GM20000 (cell line): ENCODE measurements at regions not wholly inside any gene's neighbourhood (a gene's known extent, or its start where the extent isn't known, plus 50 kb on each side); places are given as distances from the start of the nearest gene placed in this dataset.

ENCODE experiments used
- DNase-seq: peaks from one replicate; pipeline ENCODE4 v3.0.0; 2012; ENCODE audit warnings: low spot score
- TF ChIP-seq, protein P1 (sequence below): IDR thresholded peaks from 2 replicates; pipeline ENCODE4 v1.5.1; 2012; ENCODE audit warnings: mild to moderate bottlenecking, control low read depth; ENCODE audit errors: extremely low read depth, missing control alignments

DNA sequence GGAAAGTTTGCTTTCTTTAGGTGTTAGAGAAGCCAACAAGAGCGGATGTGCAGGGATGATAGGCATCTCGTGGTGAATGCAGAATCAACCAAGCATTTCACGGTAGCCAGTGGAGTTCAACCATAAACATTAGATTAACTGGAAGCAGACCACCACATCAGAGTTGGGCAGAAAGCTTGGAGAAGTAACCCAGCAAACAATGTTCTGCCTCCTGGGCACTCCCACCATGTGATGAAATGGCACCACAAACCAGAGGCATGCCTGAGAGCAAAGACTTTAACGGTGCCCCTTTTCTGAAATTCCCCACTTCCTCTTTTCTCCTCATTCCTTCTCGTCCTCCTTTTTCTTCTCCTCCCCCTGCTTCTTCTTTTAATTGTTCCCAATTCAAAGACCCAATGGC lies 193.5 kb upstream of the ANKFN1 start:
- no peak for DNase-seq
- TF ChIP-seq, protein P1, sequence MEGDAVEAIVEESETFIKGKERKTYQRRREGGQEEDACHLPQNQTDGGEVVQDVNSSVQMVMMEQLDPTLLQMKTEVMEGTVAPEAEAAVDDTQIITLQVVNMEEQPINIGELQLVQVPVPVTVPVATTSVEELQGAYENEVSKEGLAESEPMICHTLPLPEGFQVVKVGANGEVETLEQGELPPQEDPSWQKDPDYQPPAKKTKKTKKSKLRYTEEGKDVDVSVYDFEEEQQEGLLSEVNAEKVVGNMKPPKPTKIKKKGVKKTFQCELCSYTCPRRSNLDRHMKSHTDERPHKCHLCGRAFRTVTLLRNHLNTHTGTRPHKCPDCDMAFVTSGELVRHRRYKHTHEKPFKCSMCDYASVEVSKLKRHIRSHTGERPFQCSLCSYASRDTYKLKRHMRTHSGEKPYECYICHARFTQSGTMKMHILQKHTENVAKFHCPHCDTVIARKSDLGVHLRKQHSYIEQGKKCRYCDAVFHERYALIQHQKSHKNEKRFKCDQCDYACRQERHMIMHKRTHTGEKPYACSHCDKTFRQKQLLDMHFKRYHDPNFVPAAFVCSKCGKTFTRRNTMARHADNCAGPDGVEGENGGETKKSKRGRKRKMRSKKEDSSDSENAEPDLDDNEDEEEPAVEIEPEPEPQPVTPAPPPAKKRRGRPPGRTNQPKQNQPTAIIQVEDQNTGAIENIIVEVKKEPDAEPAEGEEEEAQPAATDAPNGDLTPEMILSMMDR, result no peak

DNA sequence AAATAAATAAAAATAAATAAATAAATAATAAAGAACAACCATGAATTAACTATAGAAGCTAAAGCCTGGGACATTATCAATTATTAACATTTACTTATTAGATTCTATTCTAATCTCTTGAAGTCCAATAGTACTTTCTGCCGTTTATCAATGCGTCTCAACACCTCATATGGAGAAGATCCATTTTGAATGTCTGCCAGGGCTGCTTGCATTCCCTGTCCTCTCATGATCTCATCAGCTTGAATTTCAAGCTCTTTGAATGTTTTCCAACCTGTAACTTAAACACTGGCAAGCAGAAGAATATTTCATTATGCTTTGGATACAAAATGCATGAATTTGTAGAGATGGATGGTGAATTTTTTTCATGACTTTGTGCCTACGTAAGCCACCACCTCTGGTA lies 191.9 kb upstream of the ANKFN1 start:
- DNase-seq, result no peak
- TF ChIP-seq, protein P1, result no peak

DNA sequence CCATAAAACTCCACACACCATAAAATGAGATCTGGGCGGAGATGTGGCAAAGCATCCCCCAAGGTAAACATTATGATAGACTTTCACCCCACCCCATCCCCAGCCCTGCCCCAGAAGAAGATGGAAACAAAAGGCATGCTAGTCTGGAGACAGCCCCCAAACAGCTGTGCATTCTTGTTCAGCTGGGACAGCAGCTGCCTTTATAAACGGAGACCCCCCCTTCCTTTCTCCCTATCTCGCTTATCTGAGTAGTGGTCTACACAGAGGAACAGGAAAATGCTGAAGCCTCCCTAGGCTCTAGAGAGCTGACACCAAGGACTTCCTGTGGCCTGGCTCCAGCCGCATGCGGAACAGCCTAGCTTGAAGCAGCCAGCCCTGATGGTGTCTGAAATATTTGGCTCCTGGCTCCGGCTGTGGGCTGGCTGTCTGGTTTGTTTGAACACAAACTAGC lies 190.3 kb upstream of the ANKFN1 start:
- TF ChIP-seq, protein P1, result no peak
- no peak for DNase-seq

DNA sequence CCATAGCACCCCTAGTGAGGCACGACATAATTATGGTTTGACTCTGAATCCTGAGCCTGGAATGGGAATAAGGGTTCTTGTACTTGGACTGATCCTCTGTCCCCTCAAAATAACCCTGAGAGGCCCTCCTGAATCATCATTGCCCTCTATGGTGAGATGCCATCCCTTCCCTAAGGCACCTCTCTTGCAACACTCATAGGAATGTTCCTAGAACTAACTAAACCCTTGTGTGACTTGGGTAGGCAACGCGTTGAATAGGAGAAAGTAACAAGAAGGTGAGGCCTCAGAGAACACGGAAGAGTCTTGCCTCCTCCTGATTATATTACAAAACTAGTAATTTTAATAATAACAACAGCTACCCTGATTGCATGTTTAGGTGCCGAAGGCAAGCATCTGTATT lies 189.1 kb upstream of the ANKFN1 start:
- TF ChIP-seq, protein P1, result no peak
- no peak for DNase-seq

DNA sequence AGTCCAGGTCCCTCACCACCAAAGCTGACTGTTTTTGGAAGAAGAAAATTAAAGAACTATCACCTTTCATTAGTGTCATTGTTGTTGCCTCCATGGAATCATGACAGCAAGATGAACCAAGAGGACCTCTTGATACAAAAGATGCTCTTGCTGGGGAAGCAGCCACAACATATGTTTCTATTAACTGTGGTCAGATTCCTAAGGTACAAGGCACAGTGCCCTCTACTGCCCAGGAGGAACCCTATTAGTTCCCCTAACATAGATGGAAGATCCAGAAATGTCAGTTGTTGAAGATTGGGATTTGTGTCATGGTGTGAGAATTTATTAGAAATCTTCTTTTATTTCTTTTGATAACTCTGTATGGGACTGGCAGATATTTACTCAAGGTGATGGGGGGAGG lies 188.2 kb upstream of the ANKFN1 start:
- TF ChIP-seq, protein P1, result no peak
- no peak for DNase-seq

DNA sequence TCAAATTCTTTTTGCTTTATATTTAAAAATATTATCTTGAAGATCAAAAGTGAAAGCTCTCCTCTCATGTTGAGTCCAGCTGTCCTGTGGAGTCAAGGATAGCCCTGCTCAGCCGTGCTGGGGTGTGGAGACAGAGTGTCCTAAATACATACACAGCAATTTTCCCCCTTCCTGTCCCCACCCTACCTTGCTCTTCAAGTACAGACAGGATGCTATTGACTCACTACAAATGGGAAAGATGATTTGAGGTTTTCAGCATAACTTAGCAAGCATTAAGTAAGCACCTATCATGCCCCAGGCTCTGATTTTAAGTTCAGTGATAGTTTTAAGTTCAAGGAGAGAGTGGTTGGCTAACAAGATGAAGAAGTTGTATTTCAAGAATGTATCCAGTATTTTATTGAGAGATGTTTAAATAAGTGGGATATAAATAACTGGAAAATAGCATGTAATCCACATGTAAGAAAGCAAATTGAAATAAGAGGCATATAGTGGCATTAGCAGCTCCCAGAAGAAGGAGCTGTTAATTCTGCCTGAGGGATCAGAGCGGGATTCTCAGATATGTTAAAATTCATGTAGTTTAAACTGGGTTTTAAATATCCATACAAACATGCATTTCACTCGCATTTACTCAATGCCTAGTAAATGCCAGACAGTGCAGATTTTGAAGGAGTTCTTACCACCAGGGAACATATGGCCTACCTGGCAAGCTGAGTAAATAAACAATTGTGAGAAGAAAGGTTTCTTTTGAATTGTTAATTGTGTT lies 183.5 kb upstream of the ANKFN1 start:
- no peak for DNase-seq
- TF ChIP-seq, protein P1, result no peak

DNA sequence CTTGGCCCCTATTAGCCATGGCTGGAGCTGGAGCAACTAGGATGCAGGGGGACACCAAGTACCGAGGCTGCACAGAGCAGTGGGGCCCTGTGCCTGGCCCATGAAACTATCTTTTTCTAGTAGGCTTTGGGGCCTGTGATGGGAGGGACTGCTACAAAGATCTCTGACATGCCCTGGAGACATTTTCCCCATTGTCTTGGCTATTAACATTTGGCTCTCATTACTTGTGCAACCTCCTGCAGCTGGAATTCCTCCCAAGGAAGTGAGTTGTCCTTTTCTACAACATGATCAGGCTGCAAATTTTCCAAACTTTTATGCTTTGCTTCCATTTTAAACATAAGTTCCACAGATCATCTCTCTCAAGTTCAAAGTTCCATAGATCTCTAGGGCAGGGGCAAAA lies 174.7 kb upstream of the ANKFN1 start:
- DNase-seq, result no peak
- TF ChIP-seq, protein P1, result no peak
